SK-N-SH treated with all-trans-retinoic acid at 6 μM for 48 hours (cell line): ENCODE measurements at regions not wholly inside any gene's neighbourhood (a gene's known extent, or its start where the extent isn't known, plus 50 kb on each side); places are given as distances from the start of the nearest gene placed in this dataset.

Experiments used
- BACH2 ChIP-seq: fragments of 250-450 bp; sonication (Bioruptor Pico); IDR thresholded peaks from 2 replicates; pipeline ENCODE4 v1.9.0; 2021; ENCODE audit warnings: mild to moderate bottlenecking, borderline replicate concordance
- CREB5 ChIP-seq: fragments of 250-450 bp; sonication (Bioruptor Pico); IDR thresholded peaks from 2 replicates; pipeline ENCODE4 v1.5.1; 2020; ENCODE audit warnings: low read depth, mild to moderate bottlenecking, moderate library complexity
- CSRNP3 ChIP-seq: fragments of 250-450 bp; sonication (Bioruptor Pico); IDR thresholded peaks from 2 replicates; pipeline ENCODE4 v1.5.1; 2021; ENCODE audit warnings: mild to moderate bottlenecking, moderate library complexity
- PATZ1 ChIP-seq: fragments of 250-450 bp; sonication (Bioruptor Pico); IDR thresholded peaks from 2 replicates; pipeline ENCODE4 v1.8.0; 2020; ENCODE audit warnings: mild to moderate bottlenecking, moderate library complexity, borderline replicate concordance
- PPARA ChIP-seq: fragments of 250-450 bp; sonication (Bioruptor Pico); IDR thresholded peaks from 2 replicates; pipeline ENCODE4 v1.5.0; 2020; ENCODE audit warnings: mild to moderate bottlenecking, borderline replicate concordance
- RARB ChIP-seq: fragments of 250-450 bp; sonication (Bioruptor Pico); IDR thresholded peaks from 2 replicates; pipeline ENCODE4 v1.8.0; 2021; ENCODE audit warnings: mild to moderate bottlenecking, moderate library complexity
- TSHZ2 ChIP-seq: fragments of 250-450 bp; sonication (Bioruptor Pico); IDR thresholded peaks from 2 replicates; pipeline ENCODE4 v1.5.0; 2020; ENCODE audit warnings: mild to moderate bottlenecking, moderate library complexity
- ZFP3 ChIP-seq: fragments of 250-450 bp; sonication (Bioruptor Pico); IDR thresholded peaks from 2 replicates; pipeline ENCODE4 v1.5.0; 2020; ENCODE audit warnings: mild to moderate bottlenecking, moderate library complexity

GRCh38 chr15:69869881-69870505, 227.7 kb downstream of the TLE3 start:
- no peak for TF ChIP-seq CSRNP3 (CRISPR knock-in tag)
- no peak for TF ChIP-seq CREB5 (CRISPR knock-in tag)
- TF ChIP-seq PATZ1 (CRISPR knock-in tag) = no peak
- no peak for TF ChIP-seq RARB (CRISPR knock-in tag)
- no peak for TF ChIP-seq TSHZ2 (CRISPR knock-in tag)
- no peak for TF ChIP-seq BACH2
- no peak for TF ChIP-seq ZFP3 (CRISPR knock-in tag)
- no peak for TF ChIP-seq PPARA (CRISPR knock-in tag)
